HG03135 (cell line): ENCODE measurements at regions not wholly inside any gene's neighbourhood (a gene's known extent, or its start where the extent isn't known, plus 50 kb on each side); places are given as distances from the start of the nearest gene placed in this dataset.
"Not testable (repeated sequence)": the region's sequence is repeated elsewhere in the genome, so short reads cannot be mapped to it uniquely, and the experiment has no call there.

Experiments used
- ATAC-seq: cut with Tn5 transposase; IDR thresholded peaks from one replicate; pipeline ENCODE4 v1.9.1; 2021; ENCODE audit warnings: mild to moderate bottlenecking, moderate library complexity; ENCODE audit not compliant: unreplicated experiment

- ATAC-seq, result no peak
These were observed 310.2 kb upstream of the CTNND2 start for GRCh38 chr5:12214267-12215015.

DNA sequence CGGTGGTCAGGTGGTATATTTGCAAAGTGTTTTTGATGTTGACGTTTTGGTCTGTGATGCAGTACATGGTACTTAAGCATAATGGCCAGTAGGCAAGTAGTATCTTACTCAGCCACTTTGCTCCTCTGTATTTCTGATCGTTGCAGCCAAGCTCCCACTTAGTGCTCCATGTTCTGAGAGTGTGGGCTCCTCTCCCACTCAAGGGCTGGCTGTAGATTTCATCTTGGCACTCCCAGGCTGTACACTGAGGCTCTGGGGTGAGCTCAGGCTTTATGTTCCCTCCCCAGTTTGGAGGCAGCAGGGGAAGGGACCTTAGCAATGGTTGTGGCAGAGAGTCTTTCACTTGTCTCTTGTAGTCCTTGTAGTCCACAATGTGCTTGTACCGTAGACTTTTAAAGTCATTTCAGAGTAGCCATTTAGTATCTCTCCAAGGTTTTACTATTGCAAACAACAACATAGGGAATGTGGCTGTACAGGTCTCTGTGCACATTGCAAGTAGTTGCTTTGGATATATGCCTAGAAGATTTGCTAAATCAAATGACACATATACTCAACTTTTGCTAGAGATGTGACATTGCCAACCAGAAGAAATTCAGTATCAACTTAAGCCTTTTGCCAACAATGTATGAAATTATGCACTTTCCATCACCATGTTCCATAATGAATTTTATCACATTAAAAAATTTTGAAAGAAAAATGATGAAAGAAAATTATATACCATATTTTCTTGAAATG, 304.3 kb upstream of the CTNND2 start:
- no peak for ATAC-seq

DNA sequence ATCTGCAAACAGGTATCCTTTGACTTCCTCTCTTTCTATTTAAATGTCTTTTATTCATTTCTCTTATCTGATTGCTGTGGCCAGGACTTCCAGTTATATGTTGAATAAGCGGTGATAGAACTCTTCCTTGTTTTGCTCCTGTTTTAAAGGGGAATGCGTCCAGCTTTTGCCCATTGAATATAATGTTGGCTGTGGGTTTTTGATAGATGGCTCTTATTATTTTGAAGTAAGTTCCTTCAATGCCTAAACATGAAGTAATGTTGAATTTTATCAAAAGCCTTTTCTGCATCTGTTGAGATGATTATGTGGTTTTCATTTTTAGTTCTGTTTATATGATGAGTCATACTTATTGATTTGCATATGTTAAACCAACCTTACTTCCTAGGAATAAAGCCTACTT, 300.5 kb upstream of the CTNND2 start:
- no peak for ATAC-seq

DNA sequence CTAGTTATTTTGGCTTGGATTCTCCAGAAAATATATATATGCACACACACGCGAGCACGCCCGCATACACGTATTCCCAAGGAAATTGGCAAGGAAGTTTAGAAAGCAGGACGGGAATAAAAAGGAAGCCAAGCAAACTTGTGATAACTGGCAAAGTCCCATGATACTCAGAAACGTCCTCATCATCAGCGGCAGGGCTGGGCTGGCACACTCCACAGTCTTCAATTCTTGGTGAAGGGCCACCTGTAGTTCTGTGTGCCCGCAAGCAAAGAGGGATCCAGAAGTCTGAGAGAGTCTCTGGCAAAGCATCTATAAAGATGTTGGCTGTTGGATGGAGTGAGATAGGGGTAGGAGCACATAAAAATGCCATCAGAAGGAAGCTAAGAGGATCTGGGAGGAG, 289.3 kb upstream of the CTNND2 start:
- ATAC-seq, result no peak

- no peak for ATAC-seq
These were observed 278.8 kb upstream of the CTNND2 start for GRCh38 chr5:12183003-12183402.

DNA sequence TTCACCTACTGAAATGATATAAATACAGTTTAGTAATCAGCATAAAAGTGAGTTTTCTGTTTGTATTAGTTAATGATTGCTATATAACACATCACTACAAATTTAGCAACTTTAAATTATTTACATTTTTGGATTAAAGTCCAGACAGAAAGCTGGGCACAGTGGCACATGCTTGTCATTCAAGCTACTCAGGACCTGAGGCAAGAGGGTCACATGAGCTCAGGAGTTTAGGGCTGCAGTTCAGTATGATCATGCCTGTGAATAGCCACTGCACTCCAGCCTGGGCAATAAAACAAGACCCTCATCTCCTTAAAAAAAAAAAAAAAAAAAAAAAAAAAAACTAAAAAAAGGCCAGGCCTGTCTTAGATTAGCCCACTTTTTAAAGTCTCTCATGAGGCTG, 273.6 kb upstream of the CTNND2 start:
- ATAC-seq, result no peak

DNA sequence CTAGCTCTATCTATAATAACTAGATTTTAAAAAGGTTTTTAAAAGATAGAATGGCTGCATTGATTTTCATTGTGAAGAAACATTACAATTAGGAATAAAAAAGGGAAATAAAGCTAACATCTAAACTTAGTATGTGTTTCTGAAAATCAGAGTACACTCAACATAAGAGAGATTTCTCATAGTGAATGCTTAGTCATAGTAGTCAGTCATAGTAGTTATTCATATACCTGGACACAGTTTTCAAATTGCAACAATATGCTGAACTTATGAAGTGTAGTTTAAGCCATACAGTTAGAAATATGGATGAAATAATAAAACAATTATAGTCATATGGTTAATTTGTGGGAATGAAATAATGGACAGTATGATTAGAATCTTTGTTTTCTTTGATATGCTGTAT, 273.0 kb upstream of the CTNND2 start:
- ATAC-seq, result no peak

- no peak for ATAC-seq
These were observed 271.8 kb upstream of the CTNND2 start for GRCh38 chr5:12175914-12176585.

DNA sequence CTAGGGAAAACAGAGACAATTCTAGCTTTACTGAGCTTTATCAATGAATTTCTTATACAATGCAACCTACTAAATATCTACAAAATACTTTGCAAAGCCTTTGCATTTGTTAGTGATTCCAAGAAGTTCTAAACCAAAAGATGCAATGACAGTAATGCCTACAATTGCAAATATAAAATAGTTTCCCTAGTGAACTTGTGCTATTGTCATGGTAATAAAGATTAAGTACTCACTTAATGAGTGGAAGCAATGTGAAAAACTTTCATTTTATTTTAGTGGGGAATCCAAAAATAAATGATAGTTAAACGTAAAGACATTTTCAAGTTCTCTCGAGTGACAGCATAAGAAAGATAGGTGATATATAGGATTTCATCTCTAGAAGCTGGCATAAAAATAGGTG, 270.5 kb upstream of the CTNND2 start:
- no peak for ATAC-seq

DNA sequence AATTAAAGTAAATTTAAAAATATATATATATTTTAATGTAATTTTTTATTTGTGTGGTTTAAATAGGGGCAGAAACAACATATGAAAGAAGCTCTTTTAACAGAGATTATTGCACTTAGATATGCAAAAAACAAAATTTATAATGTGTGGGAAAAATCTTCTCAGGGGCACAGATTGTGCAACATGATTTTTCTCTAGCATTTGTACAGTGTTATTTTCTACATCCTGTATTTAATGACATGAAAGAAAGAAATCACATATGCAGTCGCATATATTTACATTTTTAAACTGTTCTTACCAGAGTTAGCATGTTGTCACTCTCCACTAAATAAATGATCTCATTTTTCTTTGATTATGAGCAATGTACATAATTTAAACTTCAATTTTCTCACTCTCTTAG, 265.3 kb upstream of the CTNND2 start:
- ATAC-seq, result no peak

DNA sequence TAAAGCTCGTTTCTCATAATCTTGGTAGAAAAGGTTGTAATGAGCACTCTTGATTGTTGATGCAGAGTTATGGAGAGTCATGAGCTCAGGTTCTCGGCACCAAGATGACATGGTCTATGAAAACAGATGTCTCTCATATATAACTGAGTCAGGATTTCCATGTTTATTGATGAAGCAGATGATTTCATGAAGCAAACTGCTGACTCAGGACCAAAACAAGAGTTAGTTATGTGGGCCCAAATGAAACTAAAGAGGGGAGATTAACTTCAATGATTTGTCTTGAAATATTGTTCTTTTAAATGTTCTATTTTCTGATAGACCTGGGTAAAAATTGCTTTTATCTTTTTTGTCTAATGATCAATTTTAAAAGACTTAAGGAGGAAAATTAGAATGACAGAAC, 258.6 kb upstream of the CTNND2 start:
- no peak for ATAC-seq

GRCh38 chr5:12147513-12147912, 243.3 kb upstream of the CTNND2 start:
- ATAC-seq, result no peak

- ATAC-seq, result no peak
These were observed 237.2 kb upstream of the CTNND2 start for GRCh38 chr5:12141496-12141895.

- ATAC-seq, result no peak
These were observed 229.3 kb upstream of the CTNND2 start for GRCh38 chr5:12133520-12133919.

DNA sequence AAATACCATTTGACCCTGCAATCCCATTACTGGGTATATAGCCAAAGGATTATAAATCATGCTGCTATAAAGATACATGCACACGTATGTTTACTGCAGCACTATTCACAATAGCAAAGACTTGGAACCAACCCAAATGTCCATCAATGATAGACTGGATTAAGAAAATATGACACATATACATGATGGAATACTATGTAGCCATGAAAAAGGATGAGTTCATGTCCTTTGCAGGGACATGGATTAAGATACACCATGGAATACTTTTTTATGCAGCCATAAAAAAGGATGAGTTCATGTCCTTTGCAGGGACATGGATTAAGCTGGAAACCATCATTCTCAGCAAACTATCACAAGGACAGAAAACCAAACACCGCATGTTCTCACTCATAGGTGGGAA, 226.8 kb upstream of the CTNND2 start:
- not testable (repeated sequence) for ATAC-seq

DNA sequence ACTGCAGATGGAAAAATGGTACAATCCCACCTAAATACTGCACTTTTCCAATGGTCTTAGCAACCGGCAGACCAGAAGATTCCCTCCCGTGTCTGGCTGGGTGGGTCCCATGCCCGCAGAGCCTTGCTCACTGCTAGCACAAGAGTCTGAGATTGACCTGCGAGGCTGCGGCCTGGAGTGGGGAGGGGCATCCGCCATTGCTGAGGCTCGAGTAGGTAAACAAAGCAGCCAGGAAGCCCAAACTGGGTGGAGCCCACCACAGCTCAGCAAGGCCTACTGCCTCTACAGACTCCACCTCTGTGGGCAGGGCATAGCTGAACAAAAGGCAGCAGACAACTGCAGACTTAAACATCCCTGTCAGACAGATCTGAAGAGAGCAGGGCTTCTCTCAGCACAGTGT, 221.6 kb upstream of the CTNND2 start:
- no peak for ATAC-seq

DNA sequence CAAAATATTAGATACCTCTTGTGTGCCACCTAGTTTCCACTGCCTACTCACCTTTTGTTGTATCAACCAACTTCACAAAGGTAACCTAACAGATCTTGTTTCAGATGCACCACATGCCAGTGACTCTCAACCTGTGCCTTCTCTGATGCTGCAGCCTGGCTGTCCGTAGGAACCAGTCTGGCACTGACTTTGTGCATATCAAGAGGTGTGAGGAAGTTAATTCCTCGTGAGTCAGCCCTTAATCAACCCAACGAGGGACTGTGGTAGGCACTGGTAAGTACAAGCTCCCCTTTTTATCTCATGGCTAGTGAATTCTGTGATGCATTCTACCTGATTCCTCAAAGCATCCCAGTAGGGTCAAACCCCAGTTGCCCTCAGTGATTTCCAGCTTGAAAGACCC, 215.4 kb upstream of the CTNND2 start:
- no peak for ATAC-seq

DNA sequence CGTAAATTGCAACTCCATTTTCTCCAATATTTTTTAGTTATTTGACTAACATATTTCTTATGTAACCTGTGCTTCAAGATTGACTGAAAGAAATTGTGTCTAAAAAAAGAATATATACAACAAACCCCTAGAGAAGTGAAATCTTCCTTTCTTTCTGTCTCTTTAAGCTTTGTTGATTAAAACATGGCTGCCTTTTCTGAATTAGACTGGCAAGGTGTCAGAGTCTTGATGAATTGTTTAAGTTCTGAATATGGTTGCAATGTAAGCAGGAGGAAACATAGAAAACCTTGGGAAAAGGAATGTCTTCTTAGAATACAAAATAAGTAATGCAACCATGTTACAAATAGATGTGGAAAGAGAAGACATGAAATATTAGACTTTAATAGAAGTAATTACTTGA, 209.8 kb upstream of the CTNND2 start:
- no peak for ATAC-seq

- no peak for ATAC-seq
These were observed 208.8 kb upstream of the CTNND2 start for GRCh38 chr5:12113062-12113461.

DNA sequence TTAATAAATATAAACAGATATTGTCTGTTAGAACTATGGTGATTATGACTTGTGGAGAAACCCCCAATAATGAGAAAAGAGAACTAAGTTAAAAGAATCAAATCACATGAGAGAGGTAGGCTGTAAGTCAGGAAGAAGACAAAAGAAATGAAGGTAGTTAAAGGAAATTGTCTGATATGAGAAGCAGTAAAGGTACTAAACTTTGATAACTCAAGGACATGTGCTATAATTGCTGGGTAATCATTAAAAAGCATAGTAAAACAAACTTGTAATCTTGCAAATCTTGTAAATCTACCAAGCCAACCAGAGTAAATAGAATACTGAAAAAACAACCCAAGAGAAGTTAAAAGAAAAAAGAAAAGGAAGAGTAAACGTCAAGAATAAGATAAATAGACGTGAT, 207.0 kb upstream of the CTNND2 start:
- no peak for ATAC-seq

DNA sequence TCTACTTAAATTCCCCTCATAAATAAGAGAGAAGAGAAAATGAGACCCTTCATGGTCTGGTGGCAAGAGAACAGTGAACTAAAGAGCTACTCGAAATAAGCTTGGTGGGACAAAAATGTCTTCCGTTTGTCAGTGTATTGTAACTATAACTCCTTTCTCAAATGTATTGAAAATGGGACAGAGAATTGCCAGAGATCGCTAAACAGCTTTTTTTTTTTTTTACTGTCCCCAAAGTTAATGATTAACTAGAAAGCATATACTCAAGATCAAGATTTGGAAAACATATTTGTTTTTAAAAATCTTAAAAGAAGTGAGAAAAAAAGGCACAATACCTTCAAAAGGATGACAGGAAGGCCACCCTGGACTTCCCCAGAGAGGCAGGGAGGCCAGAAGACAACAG, 206.4 kb upstream of the CTNND2 start:
- ATAC-seq, result no peak

- no peak for ATAC-seq
These were observed 204.9 kb upstream of the CTNND2 start for GRCh38 chr5:12109075-12109688.
